Psoas muscle (tissue), 7 donors: ENCODE measurements at regions not wholly inside any gene's neighbourhood (a gene's known extent, or its start where the extent isn't known, plus 50 kb on each side); places are given as distances from the start of the nearest gene placed in this dataset.

Source experiments
- ATAC-seq, 4 donors: fragments of 200-7000 bp; cut with Tn5 transposase; one replicate each; pipeline ENCODE4 v1.9.1; 2020; ENCODE audit warnings: moderate library complexity in 3 of 4, mild to moderate bottlenecking in 2 of 4
- DNase-seq, 2 donors: peaks; one replicate each; pipeline ENCODE4 v3.0.0-alpha.2; 2020
- H3K27ac ChIP-seq: fragments of 200-600 bp; one replicate; pipeline ENCODE4 v1.8.0; 2022
- H3K27me3 ChIP-seq, 3 donors: fragments of 200-600 bp in 1 of 3; one replicate each; pipeline versions ENCODE4 v1.6.1 to v1.8.0; 2013 to 2022; ENCODE audit warnings: low read length in 2 of 3, mild to moderate bottlenecking in 2 of 3, moderate library complexity in 1 of 3; ENCODE audit not compliant: insufficient read depth in 3 of 3
- H3K36me3 ChIP-seq, 2 donors: fragments of 200-600 bp in 1 of 2; one replicate each; pipeline versions ENCODE4 v1.6.1 to v1.8.0; 2013 to 2022; ENCODE audit warnings: low read depth in 1 of 2, mild to moderate bottlenecking in 1 of 2, moderate library complexity in 1 of 2; ENCODE audit not compliant: insufficient read depth in 1 of 2
- H3K4me1 ChIP-seq: fragments of 200-600 bp; one replicate; pipeline ENCODE4 v1.8.0; 2022
- H3K4me3 ChIP-seq: fragments of 200-600 bp; one replicate; pipeline ENCODE4 v1.8.0; 2022; ENCODE audit warnings: mild to moderate bottlenecking
- H3K9me3 ChIP-seq: fragments of 200-600 bp; one replicate; pipeline ENCODE4 v1.8.0; 2022
- CTCF ChIP-seq: fragments of 200-600 bp; IDR thresholded peaks from one replicate; pipeline ENCODE4 v1.8.0; 2022; ENCODE audit warnings: antibody characterized with exemption
- WGBS, 3 donors: extraction: QIAGEN DNeasy Blood & Tissue Kit; methylation state at CpG; one replicate each; pipeline versions ENCODE4 v1.1.6 to v1.1.7; 2013; 5-methylcytosine and 5-hydroxymethylcytosine counted together
- intact Hi-C, 2 donors: fragments of 100-400 bp; cut with DNase I; formaldehyde crosslinking; loops; one replicate each; pipeline versions ENCODE4 v1.11.0 to v1.14.2; 2022
- donor health status: healthy with polysubstance abuse.
- donor health status: DM: no; HTN: no; CAD: no; lungs with moderate emphysema.
- donor health status: Bipolar disorder and iron deficiency.
- donor health status: healthy.
- donor health status: DM: yes; HTN: yes; CAD: no.
- donor health status: DM: no; HTN: no; CAD: no.
- donor health status: DM: yes; HTN: yes; CAD: no.

- DNase-seq (no peak), ATAC-seq (no peak)
- intact Hi-C loops: no loop called here
- no peak for TF ChIP-seq CTCF
- Histone ChIP-seq H3K4me1 (no peaks in the 10 kb centered on the region), H3K27ac (no peak overlapping the region), H3K27me3 (no peaks in the 10 kb centered on the region), H3K9me3 (no peaks in the 10 kb centered on the region), H3K4me3 (no peak overlapping the region), H3K36me3 (no peaks in the 10 kb centered on the region)
- 77 to 83% (median 83%) methylated on average over 7 of the region's 7 CpGs for WGBS, 3 donors
These were observed 380.0 kb upstream of the USP15 start for GRCh38 chr12:61880186-61880585.

- H3K4me3 ChIP-seq: no peak overlapping the region
- 46 to 64% (median 55%) methylated on average over 1 of the region's 1 CpG for WGBS, 3 donors
- no peak for ATAC-seq
- no peaks in the 10 kb centered on the region for H3K27me3 ChIP-seq
- no peak overlapping the region for H3K27ac ChIP-seq
- H3K36me3 ChIP-seq: no peaks in the 10 kb centered on the region
- H3K9me3 ChIP-seq: no peaks in the 10 kb centered on the region
- H3K4me1 ChIP-seq: no peaks in the 10 kb centered on the region
- no peak for DNase-seq
- intact Hi-C loops: no loop called here
- TF ChIP-seq CTCF: no peak
These were observed 368.6 kb upstream of the USP15 start for GRCh38 chr12:61891632-61892031.

- no peak overlapping the region for H3K27ac ChIP-seq
- H3K36me3 ChIP-seq: no peaks in the 10 kb centered on the region
- WGBS, 3 donors: 46 to 56% (median 49%) methylated on average over 1 of the region's 1 CpG
- ATAC-seq (no peak), DNase-seq (no peak)
- intact Hi-C loops: no loop called here
- H3K27me3 ChIP-seq: no peaks in the 10 kb centered on the region
- H3K4me3 ChIP-seq: no peak overlapping the region
- H3K9me3 ChIP-seq: no peaks in the 10 kb centered on the region
- H3K4me1 ChIP-seq: no peaks in the 10 kb centered on the region
- TF ChIP-seq CTCF: no peak
These were observed 366.0 kb upstream of the USP15 start for GRCh38 chr12:61894168-61894567.

- Histone ChIP-seq H3K27me3 (no peaks in the 10 kb centered on the region), H3K4me1 (no peaks in the 10 kb centered on the region), H3K27ac (no peak overlapping the region), H3K4me3 (no peak overlapping the region), H3K9me3 (no peaks in the 10 kb centered on the region), H3K36me3 (no peaks in the 10 kb centered on the region)
- TF ChIP-seq CTCF: no peak
- ATAC-seq (no peak), DNase-seq (no peak)
- intact Hi-C loops: no loop called here
These were observed 363.8 kb upstream of the USP15 start for GRCh38 chr12:61896436-61896835.

- H3K9me3 ChIP-seq: no peaks in the 10 kb centered on the region
- TF ChIP-seq CTCF: no peak
- H3K27ac ChIP-seq: no peak overlapping the region
- WGBS, 3 donors: 43 to 74% (median 68%) methylated on average over 1 of the region's 1 CpG
- no peaks in the 10 kb centered on the region for H3K27me3 ChIP-seq
- H3K4me1 ChIP-seq: no peaks in the 10 kb centered on the region
- ATAC-seq (no peak), DNase-seq (no peak)
- H3K4me3 ChIP-seq: no peak overlapping the region
- intact Hi-C loops: no loop called here
- no peaks in the 10 kb centered on the region for H3K36me3 ChIP-seq
These were observed 357.8 kb upstream of the USP15 start for GRCh38 chr12:61902403-61902802.
